Ovary (tissue), 7 donors: ENCODE measurements at regions not wholly inside any gene's neighbourhood (a gene's known extent, or its start where the extent isn't known, plus 50 kb on each side); places are given as distances from the start of the nearest gene placed in this dataset.

Source experiments
- DNase-seq, 5 donors: peaks; one replicate each; pipeline ENCODE4 v3.0.0-alpha.2; 2019 to 2020
- H3K27ac ChIP-seq, 2 donors: fragments of 200-600 bp; one replicate each; pipeline versions ENCODE4 v1.5.1 to v1.8.0; 2019 to 2022
- H3K27me3 ChIP-seq: fragments of 200-600 bp; one replicate; pipeline ENCODE4 v1.8.0; 2022
- H3K36me3 ChIP-seq: fragments of 200-600 bp; sonication (generic); one replicate; pipeline ENCODE4 v1.5.1; 2019
- H3K4me1 ChIP-seq: one replicate; pipeline ENCODE4 v1.8.1; 2013; ENCODE audit warnings: mild to moderate bottlenecking, moderate library complexity; ENCODE audit not compliant: insufficient read depth
- H3K4me3 ChIP-seq: fragments of 200-600 bp; sonication (generic); one replicate; pipeline ENCODE4 v1.5.1; 2017
- H3K9me3 ChIP-seq, 2 donors: fragments of 200-600 bp in 1 of 2; sonication (generic) in 1 of 2; one replicate each; pipeline versions ENCODE4 v1.5.1 to v1.8.1; 2013 to 2019; ENCODE audit warnings: mild to moderate bottlenecking in 1 of 2, moderate library complexity in 1 of 2
- EP300 ChIP-seq: sonication (generic); formaldehyde crosslinking; IDR thresholded peaks from one replicate; pipeline ENCODE4 v1.6.1; 2017; ENCODE audit warnings: antibody characterized with exemption
- POLR2A ChIP-seq: fragments of 450-650 bp; IDR thresholded peaks from one replicate; pipeline ENCODE4 v1.6.1; 2017; ENCODE audit warnings: antibody characterized with exemption, mild to moderate bottlenecking, moderate library complexity
- WGBS, 3 donors: extraction: QIAGEN DNeasy Blood & Tissue Kit in 1 of 3; methylation state at CpG; one replicate each; pipeline versions ENCODE4 v1.1.5 to v1.1.7; 2013 to 2017; 5-methylcytosine and 5-hydroxymethylcytosine counted together
- intact Hi-C, 4 donors: fragments of 100-400 bp; cut with DNase I; formaldehyde crosslinking; loops; one replicate each; pipeline versions ENCODE4 v1.11.0 to v1.15.1; 2022 to 2023
- TF ChIP-seq, protein P1 (sequence below), 3 donors: fragments of 450-650 bp in 2 of 3; fragments of 200-600 bp in 1 of 3; IDR thresholded peaks; one replicate each; pipeline versions ENCODE4 v1.5.1 to v1.8.0; 2016 to 2022; ENCODE audit warnings: antibody characterized with exemption in 3 of 3, mild to moderate bottlenecking in 1 of 3
- donor health status: DM: no; HTN: no; CAD: no; lungs with moderate emphysema.
- donor health status: DM: no; HTN: no; CAD: no.
- donor health status: Bipolar disorder and iron deficiency.
- donor health status: DM: no; HTN: no; CAD: no.
- donor health status: DM: yes; HTN: yes; CAD: no.

DNA sequence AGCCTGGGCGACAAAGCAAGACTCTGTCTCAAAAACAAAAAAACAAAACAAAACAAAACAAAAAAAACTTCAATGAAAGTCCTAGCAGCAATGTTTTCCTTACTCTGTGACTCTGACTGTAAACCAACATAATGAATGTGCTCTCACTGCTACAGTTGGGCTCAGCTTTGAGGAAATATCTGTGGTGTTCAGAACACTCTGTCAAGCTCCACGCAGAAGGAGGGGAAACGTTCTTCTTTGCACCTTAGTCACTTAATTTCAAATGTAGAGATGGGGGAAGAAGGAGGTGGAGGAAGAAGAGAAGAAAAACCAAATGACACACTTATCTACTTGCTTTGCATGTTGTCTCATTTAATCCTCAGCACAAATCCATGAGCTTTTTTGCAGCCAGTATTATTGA lies 107.1 kb upstream of the UBE3A start:
- no peaks in the 10 kb centered on the region for H3K4me1 ChIP-seq
- no peak for DNase-seq
- WGBS, 3 donors: 45 to 54% (median 48%) methylated on average over 3 of the region's 3 CpGs
- no peak for TF ChIP-seq POLR2A
- TF ChIP-seq, protein P1, sequence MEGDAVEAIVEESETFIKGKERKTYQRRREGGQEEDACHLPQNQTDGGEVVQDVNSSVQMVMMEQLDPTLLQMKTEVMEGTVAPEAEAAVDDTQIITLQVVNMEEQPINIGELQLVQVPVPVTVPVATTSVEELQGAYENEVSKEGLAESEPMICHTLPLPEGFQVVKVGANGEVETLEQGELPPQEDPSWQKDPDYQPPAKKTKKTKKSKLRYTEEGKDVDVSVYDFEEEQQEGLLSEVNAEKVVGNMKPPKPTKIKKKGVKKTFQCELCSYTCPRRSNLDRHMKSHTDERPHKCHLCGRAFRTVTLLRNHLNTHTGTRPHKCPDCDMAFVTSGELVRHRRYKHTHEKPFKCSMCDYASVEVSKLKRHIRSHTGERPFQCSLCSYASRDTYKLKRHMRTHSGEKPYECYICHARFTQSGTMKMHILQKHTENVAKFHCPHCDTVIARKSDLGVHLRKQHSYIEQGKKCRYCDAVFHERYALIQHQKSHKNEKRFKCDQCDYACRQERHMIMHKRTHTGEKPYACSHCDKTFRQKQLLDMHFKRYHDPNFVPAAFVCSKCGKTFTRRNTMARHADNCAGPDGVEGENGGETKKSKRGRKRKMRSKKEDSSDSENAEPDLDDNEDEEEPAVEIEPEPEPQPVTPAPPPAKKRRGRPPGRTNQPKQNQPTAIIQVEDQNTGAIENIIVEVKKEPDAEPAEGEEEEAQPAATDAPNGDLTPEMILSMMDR (IDR thresholded peaks at IDR 0.05): no peak
- no peaks in the 10 kb centered on the region for H3K36me3 ChIP-seq
- no peak overlapping the region for H3K4me3 ChIP-seq
- intact Hi-C loops: no loop called here
- no peak overlapping the region for H3K27ac ChIP-seq
- H3K9me3 ChIP-seq: no peaks in the 10 kb centered on the region
- no peaks in the 10 kb centered on the region for H3K27me3 ChIP-seq

DNA sequence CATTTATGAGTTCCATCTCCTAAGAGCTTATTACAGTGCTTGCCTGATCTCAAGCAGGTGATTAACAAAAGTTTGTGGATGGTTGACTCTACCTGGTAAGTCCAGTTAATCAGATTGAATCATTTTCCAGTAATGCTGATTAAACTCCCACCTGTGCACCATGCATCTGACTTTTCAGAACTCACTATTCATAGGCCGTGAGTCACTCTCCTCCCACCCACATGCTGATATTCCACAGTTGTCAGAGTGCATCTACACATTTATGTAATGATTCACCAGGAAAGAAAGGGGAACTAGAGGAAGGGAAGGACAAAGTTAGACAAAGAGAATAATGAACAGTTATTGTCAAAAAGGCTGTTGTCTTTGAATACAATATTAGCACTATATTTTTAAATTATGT lies 106.2 kb upstream of the UBE3A start:
- Histone ChIP-seq H3K9me3 (no peaks in the 10 kb centered on the region), H3K4me3 (no peak overlapping the region), H3K27me3 (no peaks in the 10 kb centered on the region), H3K36me3 (no peaks in the 10 kb centered on the region), H3K4me1 (no peaks in the 10 kb centered on the region), H3K27ac (no peak overlapping the region)
- intact Hi-C loops: no loop called here
- DNase-seq: no peak
- TF ChIP-seq POLR2A: no peak
- TF ChIP-seq, protein P1 (IDR thresholded peaks at IDR 0.05): no peak
- TF ChIP-seq EP300: no peak
- 30 to 64% (median 57%) methylated on average over 1 of the region's 1 CpG for WGBS, 3 donors

DNA sequence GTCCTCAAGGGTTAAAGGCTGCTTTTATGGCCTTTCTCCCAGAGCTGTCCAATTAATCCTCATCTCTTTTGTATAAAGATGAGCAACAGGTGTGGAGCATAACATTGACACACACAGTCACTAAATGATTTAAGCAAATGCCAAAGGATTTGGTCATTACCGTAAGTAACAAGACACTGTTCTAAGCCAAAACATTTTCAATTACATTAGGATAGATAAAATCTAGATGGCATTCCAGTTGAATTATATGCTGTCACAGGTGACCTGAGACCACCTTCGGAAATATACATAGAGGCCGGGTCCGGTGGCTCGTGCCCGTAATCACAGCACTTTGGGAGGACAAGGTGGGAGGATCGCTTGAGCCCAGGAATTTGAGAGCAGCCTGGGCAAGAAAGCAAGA lies 105.3 kb upstream of the UBE3A start:
- H3K27ac ChIP-seq: no peak overlapping the region
- intact Hi-C loops: no loop called here
- WGBS, 3 donors: 89 to 90% (median 89%) methylated on average over 7 of the region's 7 CpGs
- TF ChIP-seq POLR2A (no peak), EP300 (no peak)
- TF ChIP-seq, protein P1 (IDR thresholded peaks at IDR 0.05): no peak
- H3K27me3 ChIP-seq: no peaks in the 10 kb centered on the region
- no peaks in the 10 kb centered on the region for H3K4me1 ChIP-seq
- no peak overlapping the region for H3K4me3 ChIP-seq
- H3K36me3 ChIP-seq: no peaks in the 10 kb centered on the region
- DNase-seq: no peak
- H3K9me3 ChIP-seq: no peaks in the 10 kb centered on the region

DNA sequence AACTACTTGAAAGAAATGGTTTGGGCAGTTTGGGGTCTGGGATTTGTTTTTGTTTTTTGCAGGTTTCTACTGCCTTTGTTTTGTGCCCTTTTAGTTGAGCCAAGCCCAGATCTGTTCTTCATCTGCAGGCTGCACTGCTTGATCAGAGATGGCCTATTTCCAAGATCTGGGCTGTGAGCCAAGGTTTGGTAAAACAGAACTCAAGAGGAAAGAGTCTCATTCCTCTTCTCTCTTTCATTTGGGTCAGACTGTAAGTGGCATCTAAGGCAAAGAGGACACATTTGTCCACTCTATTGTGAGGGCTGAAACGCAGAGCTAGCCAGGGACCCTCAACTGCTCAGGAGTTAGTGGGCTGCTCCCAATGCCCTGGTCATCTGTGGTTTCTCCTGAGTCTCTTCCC lies 104.4 kb upstream of the UBE3A start:
- 39 to 40% (median 39%) methylated on average over 1 of the region's 1 CpG for WGBS, 3 donors
- no peak overlapping the region for H3K27ac ChIP-seq
- TF ChIP-seq, protein P1 (IDR thresholded peaks at IDR 0.05): no peak
- TF ChIP-seq EP300 (no peak), POLR2A (no peak)

DNA sequence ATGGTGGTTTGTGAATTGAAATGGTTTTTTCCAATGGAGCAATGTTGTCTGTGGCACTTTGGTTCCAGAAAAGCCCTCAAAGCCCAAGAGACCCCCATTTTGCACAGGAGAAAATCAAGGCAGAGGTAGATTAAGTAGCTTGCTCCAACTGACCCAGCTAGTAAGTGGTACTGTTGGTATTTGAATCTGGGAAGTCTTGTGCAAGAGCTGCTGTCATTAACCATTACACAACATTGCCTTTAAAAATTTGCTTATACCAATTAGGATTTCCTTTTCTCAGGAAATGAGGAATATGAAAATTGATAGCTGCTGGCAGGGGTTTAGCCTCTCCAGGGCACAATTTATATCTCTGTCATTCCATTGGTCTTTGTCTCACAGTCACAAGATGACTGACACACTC lies 102.4 kb upstream of the UBE3A start:
- no peak overlapping the region for H3K4me3 ChIP-seq
- DNase-seq: no peak
- H3K36me3 ChIP-seq: no peaks in the 10 kb centered on the region
- no peaks in the 10 kb centered on the region for H3K27me3 ChIP-seq
- H3K4me1 ChIP-seq: no peaks in the 10 kb centered on the region
- intact Hi-C loops: no loop called here
- H3K9me3 ChIP-seq: no peaks in the 10 kb centered on the region
- H3K27ac ChIP-seq: no peak overlapping the region
- TF ChIP-seq, protein P1 (IDR thresholded peaks at IDR 0.05): no peak
- TF ChIP-seq POLR2A (no peak), EP300 (no peak)

More for the DNA sequence above, 104.4 kb upstream of the UBE3A start:
- no peak overlapping the region for H3K4me3 ChIP-seq
- DNase-seq: peak in 2 of 5 donors; percentile 25 to 26
- no peaks in the 10 kb centered on the region for H3K27me3 ChIP-seq
- H3K36me3 ChIP-seq: no peaks in the 10 kb centered on the region
- no peaks in the 10 kb centered on the region for H3K9me3 ChIP-seq
- no peaks in the 10 kb centered on the region for H3K4me1 ChIP-seq
- intact Hi-C loops: no loop called here
